Kasumi-1 (cell line): ENCODE measurements at regions not wholly inside any gene's neighbourhood (a gene's known extent, or its start where the extent isn't known, plus 50 kb on each side); places are given as distances from the start of the nearest gene placed in this dataset.
"Not testable (repeated sequence)": the region's sequence is repeated elsewhere in the genome, so short reads cannot be mapped to it uniquely, and the experiment has no call there.

Experiments used
- DNase-seq, 2 experiments: peaks; one replicate each; lab custom pipeline; 2025; lab: John Stamatoyannopoulos, UW

DNA sequence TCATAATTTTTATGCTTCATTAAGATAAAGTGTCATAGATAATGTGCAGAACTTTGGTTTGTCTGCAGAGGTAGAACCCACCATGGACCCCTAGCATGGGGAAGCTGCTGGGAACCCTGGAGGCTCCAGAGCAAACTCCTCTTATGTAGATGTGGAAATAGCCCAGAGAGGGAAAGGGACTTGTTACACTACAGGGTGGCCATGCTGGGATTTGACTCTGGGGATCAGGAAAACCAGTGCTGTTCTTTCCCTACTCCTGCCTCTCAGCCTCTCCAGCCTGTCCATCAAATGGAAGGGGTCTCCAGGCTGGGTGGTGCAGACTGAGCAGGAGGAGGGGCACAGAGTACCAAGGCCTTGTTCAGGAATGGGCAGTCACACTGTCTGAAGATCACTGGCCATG is 54.2 kb downstream of the MSX1 start:
- no peak for DNase-seq

DNA sequence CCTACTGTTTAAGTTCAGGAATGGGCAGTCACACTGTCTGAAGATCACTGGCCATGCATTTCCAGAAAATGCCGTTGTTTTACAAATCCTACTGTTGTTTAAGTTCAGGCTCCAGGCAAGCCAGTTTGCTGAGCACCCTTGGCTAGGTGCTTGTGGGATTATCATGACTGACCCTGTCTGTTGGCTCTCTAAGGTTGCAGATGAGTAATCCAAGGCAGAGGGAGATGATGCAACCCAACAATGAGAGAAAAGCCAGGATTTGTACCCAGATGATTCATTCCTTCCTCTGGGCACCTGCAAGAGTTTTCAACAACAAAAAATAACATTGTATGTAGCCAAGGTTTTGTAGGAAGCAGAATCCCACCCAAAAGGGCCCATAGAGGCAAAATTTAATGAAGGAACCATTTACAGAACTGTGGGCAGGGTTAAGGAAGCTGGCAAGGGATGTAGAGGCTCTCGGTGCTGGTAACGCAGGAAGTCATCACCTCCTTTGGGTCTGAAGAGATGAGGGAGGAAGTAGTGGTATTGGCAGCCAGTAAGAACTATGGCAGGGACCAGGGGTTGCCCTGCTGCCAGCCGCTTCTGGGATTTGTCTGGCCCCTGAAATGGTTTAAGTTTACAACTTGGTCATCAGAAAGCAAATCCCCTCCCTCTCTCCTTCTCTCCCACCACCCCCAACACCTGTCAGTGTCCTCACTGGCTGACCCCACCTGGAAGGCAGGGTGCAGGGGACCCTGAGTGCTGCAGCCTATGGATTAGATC is 54.8 kb downstream of the MSX1 start:
- no peak for DNase-seq

DNA sequence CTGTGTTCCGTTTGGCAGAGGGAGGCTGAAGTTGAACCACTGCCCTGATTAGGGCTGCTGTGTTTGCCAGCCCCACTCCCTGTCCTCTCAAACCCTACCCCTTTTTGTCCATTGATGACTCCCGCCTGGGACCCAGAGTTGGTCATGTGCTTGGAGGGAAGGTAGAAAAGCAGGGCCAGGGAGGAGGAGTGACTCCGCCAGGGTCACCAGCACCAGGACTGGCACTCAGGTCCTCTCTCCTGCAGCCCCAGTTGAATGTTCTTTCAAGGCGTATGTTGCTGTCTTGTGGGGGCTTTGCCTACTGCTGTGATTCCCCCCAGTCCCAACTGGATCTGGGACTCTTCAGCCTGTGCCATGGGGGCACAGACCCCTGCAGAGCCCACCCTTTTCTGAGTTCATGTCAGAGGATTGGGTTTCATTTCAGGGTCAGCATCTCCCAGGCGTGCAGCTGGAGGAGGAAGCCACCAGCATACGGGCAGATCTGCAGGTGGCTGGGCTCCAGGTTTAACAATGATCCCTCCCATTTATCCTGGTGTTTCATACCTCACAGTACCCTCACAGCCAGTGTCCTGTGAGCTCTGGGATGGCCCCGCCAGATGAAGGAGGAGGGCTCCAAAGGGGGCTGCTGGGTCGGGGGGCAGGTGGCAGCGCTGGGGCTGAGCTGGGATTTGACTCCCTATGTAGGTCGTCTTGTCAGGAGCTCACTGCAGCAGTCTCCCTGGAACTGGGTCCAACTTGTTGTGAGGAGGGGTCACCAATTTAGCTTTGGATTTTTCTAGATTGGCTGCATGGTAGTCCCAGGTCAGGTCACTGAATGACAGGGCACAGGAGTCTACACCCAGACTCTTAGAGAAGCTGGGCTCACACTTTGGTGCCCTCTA is 55.7 kb downstream of the MSX1 start:
- DNase-seq, result no peak

DNA sequence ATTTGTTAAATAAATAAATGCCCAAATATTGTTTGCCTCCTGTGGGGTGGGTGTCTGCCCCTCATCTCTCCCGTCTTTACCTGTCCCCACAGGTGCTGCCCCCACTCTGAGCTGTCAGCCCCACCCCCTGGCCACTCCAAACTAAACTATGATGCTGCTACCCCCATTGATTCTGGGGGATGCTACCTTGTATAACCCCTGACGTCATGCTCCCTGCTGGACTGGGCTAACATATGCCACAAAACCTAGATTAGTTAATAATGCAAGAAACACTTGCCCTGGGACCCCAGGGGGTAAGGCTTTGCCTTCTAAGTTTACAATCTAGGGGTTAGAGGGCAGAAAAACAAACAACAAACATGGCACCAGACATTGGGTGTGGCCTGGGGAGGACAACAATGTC is 58.6 kb downstream of the MSX1 start:
- DNase-seq, result no peak

DNA sequence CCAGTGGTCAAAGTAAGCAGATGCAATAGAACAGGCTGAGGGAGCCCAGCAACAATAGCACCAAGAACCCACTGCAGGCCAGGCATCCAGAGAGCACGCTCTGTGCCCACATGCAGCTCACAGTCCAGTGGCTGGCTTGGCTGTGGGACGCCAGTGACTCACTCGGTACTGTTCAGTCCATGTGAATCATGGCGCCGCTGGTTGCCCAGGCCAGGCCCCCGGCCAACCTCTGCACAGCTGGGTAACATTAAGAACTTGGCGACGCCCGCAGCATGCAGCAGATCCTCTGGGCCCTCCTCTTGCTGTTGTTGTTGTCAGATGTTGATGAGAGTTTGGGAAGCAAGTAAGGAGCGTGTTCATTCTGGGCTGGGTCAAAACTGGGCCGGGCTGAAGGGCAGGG is 60.5 kb downstream of the MSX1 start:
- no peak for DNase-seq

DNA sequence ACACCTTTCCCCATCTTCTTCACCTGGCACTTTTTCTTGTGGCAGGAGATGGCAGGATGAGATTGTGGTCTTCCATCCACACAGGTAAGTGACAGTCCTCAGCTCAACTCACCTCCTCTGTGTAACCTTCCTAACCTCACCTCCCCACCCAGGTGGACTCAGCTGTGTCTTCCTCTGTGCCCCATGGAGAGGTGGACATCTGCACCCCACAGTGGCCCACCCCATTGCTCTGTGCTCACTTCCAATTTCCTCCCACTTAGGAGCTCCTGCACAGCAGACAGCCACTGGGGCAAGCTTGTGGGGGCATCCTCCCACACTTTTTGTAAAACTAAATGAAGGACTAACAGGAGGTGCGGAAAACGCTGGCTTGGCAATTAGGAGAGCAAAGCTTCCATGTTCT is 61.6 kb downstream of the MSX1 start:
- DNase-seq, result no peak

DNA sequence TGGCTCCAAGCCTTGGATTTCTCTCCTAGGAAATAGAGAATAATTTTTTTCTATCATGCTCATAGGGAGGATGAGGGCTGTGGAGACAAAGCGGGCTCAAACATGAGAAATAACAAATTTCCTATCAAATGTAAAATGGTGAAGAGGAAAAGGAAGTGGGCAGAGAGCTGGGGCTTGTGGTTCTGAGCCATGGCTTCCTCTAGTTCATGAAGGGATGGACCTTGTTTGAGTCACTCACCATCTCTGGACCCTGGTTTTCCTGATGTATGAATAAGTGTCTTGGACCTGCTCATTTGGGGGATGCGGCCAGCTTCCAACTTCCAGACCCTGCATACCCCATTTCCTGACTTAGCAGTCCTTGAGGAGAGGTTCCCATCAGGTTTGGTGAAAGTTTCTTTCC is 63.0 kb downstream of the MSX1 start:
- peak; percentile 2 to 21 for DNase-seq

DNA sequence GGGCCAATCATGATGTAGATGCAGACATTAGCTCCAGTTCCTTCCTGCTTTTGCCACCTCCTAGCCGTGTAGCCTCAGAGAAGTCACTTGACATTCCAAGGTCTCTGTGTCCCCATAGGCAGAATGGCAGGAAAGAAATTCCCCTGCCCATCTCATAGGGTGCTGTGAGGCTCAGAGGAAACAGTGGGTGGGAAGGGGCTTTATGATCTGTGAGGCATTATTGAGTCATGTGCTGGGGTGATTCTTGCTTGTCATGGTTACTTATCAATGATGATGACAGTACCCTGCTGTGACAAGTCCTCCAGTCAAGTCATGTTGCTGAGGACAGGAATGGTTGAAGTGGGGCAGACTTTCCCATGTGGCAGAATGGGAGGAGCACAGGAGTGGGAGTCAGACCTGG is 63.7 kb downstream of the MSX1 start:
- no peak for DNase-seq

DNA sequence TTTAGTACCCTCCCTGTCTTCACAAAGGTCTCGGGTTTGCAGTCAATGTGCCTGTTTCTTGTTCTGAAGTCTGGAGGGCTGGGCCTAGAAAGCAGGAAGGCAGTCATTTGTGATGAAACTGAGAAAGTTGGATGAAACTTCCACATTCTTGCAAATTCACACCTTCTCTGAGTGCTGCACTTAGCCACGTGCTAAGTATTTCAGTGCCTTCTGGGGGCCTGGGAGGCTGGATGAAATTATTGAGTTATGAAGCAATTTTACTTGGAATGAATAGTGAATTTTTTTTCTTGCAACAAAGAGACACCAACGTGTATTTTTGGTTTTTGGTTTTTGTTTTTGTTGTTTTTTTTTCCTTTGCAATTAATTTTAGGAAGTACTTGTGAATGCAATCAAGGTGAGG is 71.2 kb downstream of the MSX1 start:
- no peak for DNase-seq

DNA sequence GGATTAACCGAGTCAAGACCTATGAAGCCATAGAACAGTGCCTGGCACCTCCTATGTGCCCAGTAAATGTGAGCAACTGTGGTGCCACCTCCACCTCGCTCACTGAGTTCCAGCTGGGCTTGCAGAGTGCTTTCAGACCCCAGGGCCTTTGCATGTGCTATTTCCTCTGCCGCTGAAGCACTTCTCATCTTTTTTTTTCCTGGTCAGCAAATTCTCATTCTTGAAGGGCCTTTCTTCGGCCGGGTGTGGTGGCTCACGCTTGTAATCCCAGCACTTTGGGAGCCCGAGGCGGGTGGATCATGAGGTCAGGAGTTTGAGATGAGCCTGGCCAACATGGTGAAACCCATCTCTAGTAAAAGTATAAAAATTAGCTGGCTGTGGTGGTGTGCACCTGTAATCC is 76.5 kb downstream of the MSX1 start:
- DNase-seq, result no peak

DNA sequence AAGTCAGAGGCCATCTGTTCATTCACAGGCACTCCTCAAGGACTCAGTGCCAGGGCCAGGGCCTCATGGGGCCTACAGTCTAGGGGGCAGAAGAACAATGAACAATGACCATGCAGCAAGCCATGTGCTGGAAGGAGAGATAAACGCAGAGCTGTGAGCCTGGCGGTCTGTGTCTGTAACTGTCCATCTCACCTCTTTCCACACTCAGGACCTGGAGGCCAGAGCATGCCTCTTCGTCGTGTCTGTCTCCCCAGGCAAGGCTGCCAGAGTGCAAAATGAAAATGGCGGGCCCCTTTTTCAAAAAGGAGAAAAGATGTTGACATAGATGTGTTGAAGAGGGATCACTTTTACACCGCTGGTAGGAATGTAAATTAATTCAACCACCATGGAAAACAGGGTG is 78.5 kb downstream of the MSX1 start:
- no peak for DNase-seq

DNA sequence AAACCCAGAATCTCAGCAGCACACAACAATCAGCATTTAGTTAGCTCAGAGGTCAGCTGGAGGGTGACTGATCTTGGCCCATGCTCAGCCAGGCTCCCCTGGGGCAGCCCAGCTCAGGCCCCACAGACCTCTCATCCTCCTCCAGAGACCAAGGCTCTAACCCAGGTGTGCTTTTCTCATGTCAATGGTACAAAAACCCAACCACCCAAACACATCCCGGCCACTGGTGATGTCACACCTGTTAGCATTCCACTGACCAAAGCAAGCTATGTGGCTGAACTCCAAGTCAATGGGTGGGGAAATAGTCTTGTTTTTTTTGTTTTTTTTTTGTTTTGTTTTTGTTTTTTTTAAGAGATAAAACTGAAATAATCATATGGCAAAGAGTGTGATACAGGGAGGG is 77.5 kb downstream of the CYTL1 start:
- DNase-seq, result no peak

DNA sequence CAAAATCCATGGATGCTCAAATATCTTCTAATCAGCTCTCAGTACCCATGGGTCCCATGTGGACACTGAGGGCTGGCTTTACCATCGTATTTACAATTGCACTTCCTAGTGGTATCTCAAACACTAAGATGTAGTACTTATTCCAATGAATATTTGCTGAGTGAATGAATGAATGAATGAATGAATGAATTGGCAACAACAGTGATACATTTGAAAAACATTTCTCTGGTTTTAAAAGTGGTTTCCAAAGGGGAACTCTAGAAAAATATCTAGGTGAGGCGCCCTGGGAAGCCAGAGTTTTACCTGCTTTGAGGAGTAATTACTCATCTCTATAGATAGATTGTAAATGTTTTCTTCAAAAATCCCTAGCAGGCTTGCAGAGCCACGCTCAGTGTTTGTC is 76.6 kb downstream of the CYTL1 start:
- no peak for DNase-seq

DNA sequence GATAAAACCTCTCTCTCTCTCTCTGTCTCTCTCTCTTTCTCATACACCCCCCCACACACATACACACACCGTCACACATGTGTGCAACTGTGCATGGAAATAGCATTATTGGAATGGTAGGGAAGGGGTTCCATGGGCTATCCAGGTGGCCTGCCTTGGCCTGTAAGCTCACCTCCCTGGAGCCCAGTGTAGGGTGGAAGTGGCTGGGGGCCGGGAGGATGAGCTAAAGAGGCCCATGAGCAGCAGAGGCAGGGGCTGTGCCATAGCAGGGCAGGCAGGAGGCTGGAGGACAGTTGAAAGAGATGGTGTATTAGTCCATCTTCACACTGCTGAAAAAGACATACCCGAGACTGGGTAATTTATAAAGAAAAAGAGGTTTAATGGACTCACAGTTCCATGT is 74.2 kb downstream of the CYTL1 start:
- DNase-seq, result no peak

DNA sequence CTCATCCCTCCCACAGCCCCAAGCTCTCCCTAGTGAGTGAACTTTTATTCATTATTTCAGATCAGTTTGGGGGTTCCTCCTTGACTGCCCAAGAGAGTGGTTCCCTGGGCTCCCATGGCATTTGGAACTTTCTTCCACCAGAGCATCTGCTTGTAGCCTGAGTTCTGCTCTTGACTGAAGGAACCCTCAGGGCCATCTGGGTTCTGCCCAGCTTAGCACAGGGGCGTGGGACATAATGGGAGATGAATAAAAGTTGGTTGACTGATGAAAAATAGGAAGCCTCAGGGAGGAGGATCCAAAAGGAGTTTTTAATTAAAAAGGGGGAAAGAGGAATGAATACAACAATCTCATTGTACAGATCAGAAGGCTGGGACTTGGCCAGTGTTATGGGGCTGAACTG is 73.4 kb downstream of the CYTL1 start:
- DNase-seq, result no peak

DNA sequence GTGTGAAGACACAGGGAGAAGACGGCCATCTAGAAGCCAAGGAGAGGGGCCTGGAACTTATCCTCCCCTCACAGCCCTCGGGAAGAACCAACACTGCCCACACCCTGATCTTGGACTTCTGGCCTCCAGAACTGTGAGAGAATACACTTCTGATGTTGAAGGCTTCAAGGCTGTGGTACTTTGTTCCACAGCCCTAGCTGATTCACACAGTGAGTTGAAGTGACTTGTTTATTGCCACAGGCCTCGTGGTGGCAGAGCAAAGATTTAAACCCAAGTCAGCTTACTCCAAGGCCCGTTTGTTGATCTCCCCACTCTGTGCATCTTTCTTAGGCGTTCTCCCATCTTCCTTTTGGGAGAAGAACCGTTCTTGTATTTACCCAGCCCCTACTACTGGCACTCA is 72.8 kb downstream of the CYTL1 start:
- DNase-seq, result no peak

DNA sequence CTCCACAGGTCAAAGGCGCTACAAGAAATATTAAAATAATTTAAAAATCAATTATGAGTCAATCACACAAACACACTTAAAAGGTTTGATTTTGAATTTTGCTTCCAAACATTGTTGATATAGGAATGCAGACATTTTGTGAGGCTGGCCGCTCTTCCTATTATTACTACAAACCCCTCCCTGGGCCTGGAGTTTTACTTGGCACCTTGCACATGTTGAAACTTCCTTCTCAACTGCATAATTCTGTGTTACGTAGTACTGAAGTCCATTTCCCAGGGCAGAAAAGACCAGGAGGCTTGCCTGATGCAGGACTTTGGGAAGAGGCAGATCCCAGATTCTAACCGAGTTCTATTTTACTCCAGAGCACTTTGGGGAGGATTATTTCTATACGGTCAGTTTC is 71.5 kb downstream of the CYTL1 start:
- DNase-seq, result no peak

DNA sequence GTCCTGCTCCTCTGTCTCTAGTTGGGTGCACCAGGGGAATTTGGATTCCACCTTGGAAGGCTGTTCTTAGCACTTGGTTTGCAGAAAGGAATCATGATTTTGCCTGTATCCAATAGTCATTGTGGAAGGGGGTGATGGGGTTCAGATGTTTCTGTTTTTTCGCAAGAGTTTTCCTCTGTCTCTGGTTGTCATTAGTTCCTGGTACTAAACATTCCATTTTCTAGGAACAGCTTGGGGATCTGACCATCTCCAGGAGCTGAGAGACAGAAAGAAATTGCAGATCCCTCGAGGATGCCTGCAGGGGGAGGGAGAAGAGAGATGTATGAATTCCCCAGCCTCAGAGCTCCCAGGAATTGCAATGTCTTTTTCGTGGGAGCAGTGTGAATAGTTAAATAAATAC is 70.9 kb downstream of the CYTL1 start:
- DNase-seq, result no peak

DNA sequence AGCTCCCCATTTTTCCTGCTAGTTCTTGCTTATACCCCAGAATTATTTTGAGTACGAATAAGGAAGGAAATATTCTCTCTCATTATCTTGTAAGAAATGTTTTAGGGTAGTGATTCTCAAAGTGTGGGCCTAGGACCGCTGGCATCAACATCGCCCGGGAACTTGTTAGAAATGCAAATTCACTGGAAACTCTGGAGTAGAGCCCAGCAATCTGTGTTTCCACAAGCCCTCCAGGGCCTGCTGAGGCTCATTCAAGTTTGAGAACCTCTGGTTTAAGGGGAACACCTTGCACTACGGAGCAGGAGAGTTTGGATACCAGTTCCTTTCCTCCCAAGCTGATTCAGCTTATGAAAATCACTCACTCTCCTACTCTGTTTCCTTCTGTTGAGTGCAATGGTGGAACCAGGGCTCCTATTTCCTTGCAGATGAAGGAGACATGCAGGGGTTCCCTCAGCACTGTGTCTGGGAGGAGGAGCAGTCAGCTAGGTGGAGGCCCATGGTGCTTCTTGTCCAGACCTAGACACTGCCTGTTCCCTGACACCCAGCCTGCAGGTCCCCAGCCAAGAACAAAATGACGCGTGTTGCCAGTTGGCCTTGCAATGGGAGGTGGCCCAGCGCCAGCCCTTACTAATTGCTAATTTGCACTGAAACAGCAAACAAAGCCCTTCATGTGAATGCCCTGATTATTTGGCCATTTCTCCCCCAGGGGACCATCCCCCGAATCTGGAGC is 68.5 kb downstream of the CYTL1 start:
- no peak for DNase-seq

DNA sequence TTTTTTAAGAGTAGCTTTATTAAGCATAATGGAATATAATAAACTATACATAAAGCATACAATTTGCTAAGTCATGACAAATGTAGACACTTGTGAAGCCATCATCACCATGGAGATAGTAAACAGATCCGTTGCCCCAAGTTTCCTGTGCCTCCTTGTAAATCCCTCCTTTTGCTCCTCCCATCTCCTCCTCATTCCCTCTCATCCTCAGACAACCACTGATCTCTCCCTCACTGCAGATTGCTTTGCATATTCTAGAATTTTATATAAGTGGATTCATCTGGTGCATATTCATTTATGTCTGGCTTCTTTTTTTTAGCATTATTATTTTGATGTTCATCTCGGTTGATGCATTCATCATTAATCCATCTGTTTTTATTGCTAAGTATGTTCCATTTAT is 67.0 kb downstream of the CYTL1 start:
- no peak for DNase-seq

DNA sequence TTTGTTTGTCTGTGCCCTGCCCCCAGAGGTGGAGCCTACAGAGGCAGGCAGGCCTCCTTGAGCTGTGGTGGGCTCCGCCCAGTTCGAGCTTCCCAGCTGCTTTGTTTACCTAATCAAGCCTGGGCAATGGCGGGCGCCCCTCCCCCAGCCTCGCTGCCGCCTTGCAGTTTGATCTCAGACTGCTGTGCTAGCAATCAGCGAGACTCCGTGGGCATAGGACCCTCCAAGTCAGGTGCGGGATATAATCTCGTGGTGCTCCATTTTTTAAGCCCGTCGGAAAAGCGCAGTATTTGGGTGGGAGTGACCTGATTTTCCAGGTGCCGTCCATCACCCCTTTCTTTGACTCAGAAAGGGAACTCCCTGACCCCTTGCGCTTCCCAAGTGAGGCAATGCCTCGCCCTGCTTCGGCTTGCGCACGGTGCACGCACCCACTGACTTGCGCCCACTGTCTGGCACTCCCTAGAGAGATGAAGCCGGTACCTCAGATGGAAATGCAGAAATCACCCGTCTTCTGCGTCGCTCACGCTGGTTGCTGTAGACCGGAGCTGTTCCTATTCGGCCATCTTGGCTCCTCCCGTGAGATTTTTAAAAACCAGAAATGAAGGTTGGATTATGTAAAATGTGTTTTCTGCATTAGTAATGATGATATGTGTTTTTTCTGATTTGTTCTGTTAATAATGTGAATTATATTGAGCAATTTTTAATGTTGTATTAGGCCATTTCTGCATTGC is 59.7 kb downstream of the CYTL1 start:
- DNase-seq, result not testable (repeated sequence)

DNA sequence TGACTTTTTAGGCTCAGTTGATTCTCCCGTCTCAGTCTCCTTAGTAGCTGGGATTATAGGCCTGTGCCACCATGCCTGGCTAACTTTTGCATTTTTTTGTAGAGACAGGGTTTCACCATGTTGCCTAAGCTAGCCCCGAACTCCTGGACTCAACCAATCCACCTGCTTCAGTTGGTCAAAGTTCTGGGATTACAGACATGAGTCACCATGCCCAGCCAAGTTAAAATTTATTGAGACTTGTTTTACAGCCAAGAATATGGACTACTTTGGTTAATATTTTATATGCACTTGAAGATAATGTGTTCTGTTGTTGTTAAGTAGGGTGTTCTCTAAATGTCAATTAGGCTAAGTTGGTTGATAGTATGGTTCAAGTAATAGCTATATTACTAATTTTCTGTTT is 58.7 kb downstream of the CYTL1 start:
- no peak for DNase-seq
